Lower leg skin (tissue), 3 donors: ENCODE measurements at regions not wholly inside any gene's neighbourhood (a gene's known extent, or its start where the extent isn't known, plus 50 kb on each side); places are given as distances from the start of the nearest gene placed in this dataset.

Experiments
- POLR2A ChIP-seq, 2 donors: fragments of 450-650 bp; IDR thresholded peaks; one replicate each; pipeline ENCODE4 v1.6.1; 2016 to 2017; ENCODE audit warnings: antibody characterized with exemption in 2 of 2, mild to moderate bottlenecking in 1 of 2, moderate library complexity in 1 of 2
- TF ChIP-seq, protein P1 (sequence below), 3 donors: fragments of 450-650 bp; IDR thresholded peaks; one replicate each; pipeline ENCODE4 v1.5.1; 2016; ENCODE audit warnings: antibody characterized with exemption in 3 of 3, mild to moderate bottlenecking in 3 of 3, moderate library complexity in 2 of 3

DNA sequence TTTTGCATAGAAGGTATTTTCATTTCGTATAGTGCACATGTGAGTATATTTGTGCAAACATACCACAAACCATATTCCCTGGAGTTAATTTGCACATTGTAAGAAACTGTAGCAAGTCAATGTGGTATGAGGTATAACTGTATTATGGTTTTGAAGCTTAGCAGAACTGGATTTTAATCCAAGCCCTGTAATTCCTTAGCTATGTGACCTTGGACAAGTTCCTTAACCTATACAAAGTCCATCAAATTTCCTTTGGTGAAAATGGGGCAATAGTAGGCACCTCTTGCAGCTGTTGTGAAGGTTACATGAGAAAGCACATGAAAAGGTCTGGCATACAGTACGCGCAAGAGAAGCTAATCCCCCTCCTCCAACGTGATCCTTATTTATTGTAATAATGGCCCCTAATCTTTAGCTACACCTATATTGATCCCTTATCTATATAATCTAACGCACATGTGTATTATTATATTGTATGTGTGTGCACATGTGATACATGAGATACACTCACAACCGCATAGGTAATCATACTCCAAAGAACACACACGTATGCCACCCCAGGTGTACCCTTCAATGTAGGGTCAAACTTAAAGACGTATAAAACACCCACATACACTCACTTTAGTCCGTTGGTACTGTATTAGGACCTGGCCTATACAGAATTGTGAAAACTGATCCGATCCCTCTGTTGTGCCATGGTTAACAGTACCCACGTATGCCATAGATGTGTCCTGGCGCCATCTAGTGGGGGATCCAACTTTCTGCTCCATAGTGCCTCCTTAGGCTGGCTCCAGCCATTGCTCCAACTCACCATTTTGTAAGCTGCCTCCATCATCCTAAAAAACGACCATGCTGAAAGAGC, 402.9 kb upstream of the SLC14A2 start:
- TF ChIP-seq, protein P1, sequence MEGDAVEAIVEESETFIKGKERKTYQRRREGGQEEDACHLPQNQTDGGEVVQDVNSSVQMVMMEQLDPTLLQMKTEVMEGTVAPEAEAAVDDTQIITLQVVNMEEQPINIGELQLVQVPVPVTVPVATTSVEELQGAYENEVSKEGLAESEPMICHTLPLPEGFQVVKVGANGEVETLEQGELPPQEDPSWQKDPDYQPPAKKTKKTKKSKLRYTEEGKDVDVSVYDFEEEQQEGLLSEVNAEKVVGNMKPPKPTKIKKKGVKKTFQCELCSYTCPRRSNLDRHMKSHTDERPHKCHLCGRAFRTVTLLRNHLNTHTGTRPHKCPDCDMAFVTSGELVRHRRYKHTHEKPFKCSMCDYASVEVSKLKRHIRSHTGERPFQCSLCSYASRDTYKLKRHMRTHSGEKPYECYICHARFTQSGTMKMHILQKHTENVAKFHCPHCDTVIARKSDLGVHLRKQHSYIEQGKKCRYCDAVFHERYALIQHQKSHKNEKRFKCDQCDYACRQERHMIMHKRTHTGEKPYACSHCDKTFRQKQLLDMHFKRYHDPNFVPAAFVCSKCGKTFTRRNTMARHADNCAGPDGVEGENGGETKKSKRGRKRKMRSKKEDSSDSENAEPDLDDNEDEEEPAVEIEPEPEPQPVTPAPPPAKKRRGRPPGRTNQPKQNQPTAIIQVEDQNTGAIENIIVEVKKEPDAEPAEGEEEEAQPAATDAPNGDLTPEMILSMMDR (IDR thresholded peaks at IDR 0.05): peak in 1 of 3 donors; percentile 34
- TF ChIP-seq POLR2A (IDR thresholded peaks at IDR 0.05): no peak
